Activated T-helper 2 cell treated with anti-CD3 and anti-CD28 coated beads, Interferon-gamma antibody, Interleukin-2, Interleukin-4, amounts not matched to agents 10 μg/mL and 5 μg/mL and 100 μg/mL, durations not matched to agents 14 hours and 24 hours and 36 hours (primary cell): ENCODE measurements at regions not wholly inside any gene's neighbourhood (a gene's known extent, or its start where the extent isn't known, plus 50 kb on each side); places are given as distances from the start of the nearest gene placed in this dataset.
"Not testable (repeated sequence)": the region's sequence is repeated elsewhere in the genome, so short reads cannot be mapped to it uniquely, and the experiment has no call there.

Experiments
- DNase-seq: peaks from one replicate; pipeline ENCODE4 v3.0.0; 2021; ENCODE audit warnings: low spot score
- H3K27ac Mint-ChIP-seq: one replicate; pipeline ENCODE4 v1.8.0; 2021; ENCODE audit warnings: mixed read lengths
- H3K27me3 Mint-ChIP-seq: one replicate; pipeline ENCODE4 v1.8.0; 2021; ENCODE audit warnings: low read depth, mixed read lengths
- H3K36me3 Mint-ChIP-seq: one replicate; pipeline ENCODE4 v1.8.0; 2021; ENCODE audit warnings: low read depth, mixed read lengths
- H3K4me1 Mint-ChIP-seq: one replicate; pipeline ENCODE4 v1.8.0; 2021; ENCODE audit warnings: low read depth, mixed read lengths
- H3K4me3 Mint-ChIP-seq: one replicate; pipeline ENCODE4 v1.8.0; 2021; ENCODE audit warnings: low read depth, mild to moderate bottlenecking, moderate library complexity, mixed read lengths
- H3K9me3 Mint-ChIP-seq: one replicate; pipeline ENCODE4 v1.8.0; 2021; ENCODE audit warnings: mixed read lengths
- intact Hi-C: fragments of 100-400 bp; cut with micrococcal nuclease; formaldehyde crosslinking; loops from one replicate; pipeline ENCODE4 v1.15.1; 2023

DNA sequence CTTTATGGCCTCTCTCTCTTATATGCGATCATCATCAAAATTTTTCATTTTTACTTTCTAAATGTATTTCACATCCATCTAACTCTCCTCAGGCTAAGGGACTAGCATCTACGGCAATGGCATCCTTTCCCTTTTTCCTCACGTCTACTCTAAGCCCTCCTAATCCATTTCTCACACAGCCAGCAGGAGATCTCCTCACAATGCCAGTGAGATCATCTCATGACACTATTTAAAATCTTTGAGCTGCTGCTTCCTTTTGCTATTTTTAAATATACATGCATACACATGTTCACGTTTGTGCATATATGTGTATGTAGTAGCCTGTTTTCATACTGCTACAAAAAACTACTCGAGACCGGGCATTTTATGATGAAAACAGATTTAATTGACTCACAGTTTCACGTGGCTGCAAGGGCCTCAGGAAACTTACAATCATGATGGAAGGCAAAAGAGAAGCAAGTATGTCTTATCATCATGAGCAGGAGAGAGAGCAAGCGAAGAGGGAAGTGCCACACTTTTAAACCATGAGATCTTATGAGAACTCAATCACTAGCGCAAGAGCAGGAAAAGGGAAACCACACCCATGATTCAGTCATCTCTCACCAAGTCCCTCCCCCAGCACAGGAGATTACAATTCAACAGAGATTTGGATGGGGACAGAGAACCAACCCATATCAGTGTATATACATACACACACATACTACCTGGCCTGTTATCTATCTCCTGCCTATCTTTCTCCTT, 599.2 kb upstream of the ROBO1 start:
- Mint-ChIP-seq H3K4me1 (no peaks in the 10 kb centered on the region), H3K4me3 (no peak overlapping the region), H3K27me3 (no peaks in the 10 kb centered on the region), H3K9me3 (peaks cover 33% of the 10 kb centered on the region), H3K27ac (no peak overlapping the region), H3K36me3 (no peaks in the 10 kb centered on the region)
- DNase-seq: no peak
- intact Hi-C loops: no loop called here

DNA sequence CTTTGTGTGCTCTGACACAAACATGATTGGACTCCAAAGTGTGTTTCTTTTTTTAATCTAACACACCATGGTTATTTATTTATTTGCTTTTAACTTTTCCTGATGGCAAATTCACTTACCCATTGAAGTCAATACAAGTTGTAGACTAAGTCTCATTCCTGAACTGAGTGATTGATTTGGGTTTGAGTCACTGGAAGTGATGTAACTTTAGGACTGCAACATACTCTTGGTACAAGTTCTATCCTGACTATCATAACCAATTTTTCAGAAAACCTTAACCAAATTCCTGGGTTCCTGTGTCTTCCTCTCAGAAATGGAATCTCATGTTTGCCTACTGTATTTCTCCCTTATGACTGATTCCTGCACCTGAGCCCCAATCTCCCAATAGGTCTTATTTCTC, 590.0 kb upstream of the ROBO1 start:
- H3K36me3 Mint-ChIP-seq: no peaks in the 10 kb centered on the region

DNA sequence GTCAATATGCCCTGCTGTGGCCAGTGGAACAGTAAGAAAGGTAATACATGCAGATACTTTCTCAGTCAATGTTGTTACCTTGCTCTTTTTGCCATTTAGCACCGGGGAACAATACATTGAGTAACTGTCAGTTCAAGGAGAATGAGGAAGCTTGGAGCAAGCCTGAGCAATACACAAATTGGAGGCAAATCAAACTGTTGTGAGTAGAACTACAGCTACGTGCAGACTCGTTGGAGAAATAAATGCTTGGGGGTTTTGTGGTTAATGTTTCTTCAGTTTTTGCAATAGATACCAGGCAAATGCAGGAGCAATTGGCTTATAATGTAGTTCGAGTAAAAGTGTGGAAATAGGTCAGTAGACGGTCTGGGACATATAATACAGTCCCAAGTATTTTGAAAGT, 587.3 kb upstream of the ROBO1 start:
- no peaks in the 10 kb centered on the region for H3K27me3 Mint-ChIP-seq
- DNase-seq: no peak
- H3K36me3 Mint-ChIP-seq: no peaks in the 10 kb centered on the region
- H3K4me1 Mint-ChIP-seq: no peaks in the 10 kb centered on the region
- peaks cover 56% of the 10 kb centered on the region for H3K9me3 Mint-ChIP-seq
- intact Hi-C loops: no loop called here
- H3K27ac Mint-ChIP-seq: no peak overlapping the region
- H3K4me3 Mint-ChIP-seq: no peak overlapping the region

More for the DNA sequence above, 590.0 kb upstream of the ROBO1 start:
- H3K4me3 Mint-ChIP-seq: no peak overlapping the region
- no peaks in the 10 kb centered on the region for H3K4me1 Mint-ChIP-seq
- intact Hi-C loops: no loop called here
- no peak for DNase-seq
- H3K27ac Mint-ChIP-seq: no peak overlapping the region
- H3K27me3 Mint-ChIP-seq: no peaks in the 10 kb centered on the region
- H3K9me3 Mint-ChIP-seq: peaks cover 48% of the 10 kb centered on the region

DNA sequence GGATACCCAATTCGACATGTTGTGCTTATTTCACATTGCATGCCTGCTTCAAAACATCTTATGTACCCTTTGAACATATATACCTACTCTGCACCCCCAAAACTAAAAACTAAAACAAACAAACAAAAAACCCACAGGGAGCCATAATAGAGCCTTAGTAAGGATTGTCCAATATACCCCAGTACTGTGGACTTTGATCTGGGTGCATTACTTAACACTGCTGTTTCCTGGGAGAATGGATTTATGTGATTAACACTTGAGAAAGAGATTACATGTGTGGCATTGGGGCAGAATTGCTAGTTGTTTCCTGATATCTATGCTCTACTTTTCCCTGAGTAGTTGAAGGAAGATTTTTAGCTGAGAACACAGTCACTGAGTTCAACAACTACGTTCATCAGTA, 583.4 kb upstream of the ROBO1 start:
- intact Hi-C loops: no loop called here
- H3K4me3 Mint-ChIP-seq: no peak overlapping the region

DNA sequence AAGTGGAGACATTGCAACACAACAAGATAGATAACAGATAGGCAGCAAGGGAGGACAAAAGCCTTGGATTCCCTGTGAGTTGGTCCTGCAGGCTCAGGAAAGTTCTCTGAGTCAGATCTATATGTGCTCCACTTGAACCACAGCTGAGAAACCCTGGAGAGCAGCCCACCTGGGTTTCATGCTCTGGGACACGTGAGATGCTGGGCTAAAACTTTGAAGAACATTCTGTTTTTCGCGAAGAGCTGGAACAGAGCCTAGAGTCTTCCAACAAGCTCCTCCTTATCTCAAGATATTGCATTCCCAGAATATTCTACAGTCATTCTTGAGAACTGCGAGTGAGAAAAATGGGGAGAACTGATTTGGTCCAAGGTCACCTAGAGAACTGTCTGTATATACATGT, 583.0 kb upstream of the ROBO1 start:
- no peaks in the 10 kb centered on the region for H3K4me1 Mint-ChIP-seq
- no peak overlapping the region for H3K27ac Mint-ChIP-seq
- H3K4me3 Mint-ChIP-seq: no peak overlapping the region
- peaks cover 55% of the 10 kb centered on the region for H3K9me3 Mint-ChIP-seq
- H3K27me3 Mint-ChIP-seq: no peaks in the 10 kb centered on the region
- H3K36me3 Mint-ChIP-seq: no peaks in the 10 kb centered on the region
- DNase-seq: no peak
- intact Hi-C loops: no loop called here

More for the DNA sequence above, 583.4 kb upstream of the ROBO1 start:
- DNase-seq: no peak
- peaks cover 55% of the 10 kb centered on the region for H3K9me3 Mint-ChIP-seq
- no peaks in the 10 kb centered on the region for H3K4me1 Mint-ChIP-seq
- no peaks in the 10 kb centered on the region for H3K27me3 Mint-ChIP-seq
- H3K36me3 Mint-ChIP-seq: no peaks in the 10 kb centered on the region
- no peak overlapping the region for H3K27ac Mint-ChIP-seq

DNA sequence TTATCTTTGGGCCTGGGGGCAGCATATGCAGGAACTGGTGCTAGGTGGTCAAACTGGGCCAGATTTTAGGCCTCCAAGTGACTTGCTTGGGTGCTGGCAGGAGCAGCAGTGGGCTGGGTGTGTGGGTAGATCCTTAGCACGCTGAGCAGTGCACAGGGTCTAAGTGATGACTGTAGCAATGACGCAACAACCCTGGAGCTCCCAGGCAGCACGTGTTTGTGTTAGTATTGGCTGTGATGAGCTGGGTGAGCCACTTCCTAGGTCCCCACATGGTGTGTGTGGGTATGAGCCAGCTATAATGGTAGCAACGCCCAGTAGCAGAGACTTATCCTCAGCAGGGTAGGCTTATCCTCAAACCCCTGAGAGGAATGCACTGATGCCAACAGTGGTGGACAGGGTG, 570.6 kb upstream of the ROBO1 start:
- Mint-ChIP-seq H3K4me3 (no peak overlapping the region), H3K9me3 (peaks cover 35% of the 10 kb centered on the region), H3K27me3 (no peaks in the 10 kb centered on the region), H3K36me3 (no peaks in the 10 kb centered on the region), H3K27ac (no peak overlapping the region), H3K4me1 (no peaks in the 10 kb centered on the region)
- no peak for DNase-seq
- intact Hi-C loops: no loop called here

DNA sequence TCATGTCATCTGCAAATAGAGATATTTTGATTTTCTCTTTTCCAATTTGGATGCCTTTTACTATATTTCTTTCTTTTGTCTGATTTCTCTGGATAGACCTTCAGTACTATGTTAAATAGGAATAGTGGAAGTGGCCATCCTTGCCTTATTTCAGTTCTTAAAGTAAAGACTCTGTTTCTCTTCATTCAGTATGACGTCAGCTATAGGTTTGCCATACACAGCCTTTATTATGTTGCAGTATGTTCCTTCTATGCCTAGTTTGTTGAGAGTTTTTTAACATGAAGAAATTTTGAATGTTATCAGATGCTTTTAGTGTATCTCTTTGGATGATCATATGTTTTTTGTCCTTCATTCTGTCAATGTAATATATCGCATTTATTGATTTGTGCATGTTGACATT, 566.7 kb upstream of the ROBO1 start:
- H3K27ac Mint-ChIP-seq: no peak overlapping the region

DNA sequence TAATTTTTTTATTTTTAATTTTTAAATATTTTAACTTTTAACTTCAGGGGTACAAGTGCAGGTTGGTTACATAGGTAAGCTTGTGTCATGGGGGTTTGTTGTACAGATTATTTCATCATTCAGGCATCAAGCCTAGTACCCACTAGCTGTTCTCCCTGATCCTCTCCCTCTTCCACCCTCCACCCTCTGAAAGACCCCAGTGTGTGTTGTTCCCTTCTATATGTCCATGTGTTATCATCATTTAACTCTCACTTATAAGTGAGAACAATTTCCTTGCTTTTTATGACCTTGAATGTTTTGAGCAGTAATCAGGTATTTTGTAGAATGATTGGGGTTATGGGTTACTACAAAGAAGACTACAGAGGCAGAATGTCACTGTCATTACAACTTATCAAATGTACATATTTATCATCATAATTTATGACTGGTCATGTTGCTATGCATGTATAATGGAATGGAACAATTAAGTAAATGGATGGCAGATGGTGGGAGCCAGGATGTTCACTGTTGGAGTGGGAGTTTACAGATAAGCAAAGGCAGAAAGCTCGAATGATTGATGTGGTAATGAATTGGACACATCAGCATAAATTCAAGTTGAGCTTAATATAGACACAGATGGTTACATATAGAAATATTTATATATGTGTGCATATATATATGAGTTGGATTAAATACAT, 563.8 kb upstream of the ROBO1 start:
- DNase-seq: no peak
- Mint-ChIP-seq H3K4me1 (no peaks in the 10 kb centered on the region), H3K27ac (no peak overlapping the region), H3K27me3 (no peaks in the 10 kb centered on the region), H3K9me3 (peaks cover 34% of the 10 kb centered on the region), H3K36me3 (no peaks in the 10 kb centered on the region), H3K4me3 (no peak overlapping the region)
- intact Hi-C loops: no loop called here

More for the DNA sequence above, 566.7 kb upstream of the ROBO1 start:
- Mint-ChIP-seq H3K9me3 (peaks cover 34% of the 10 kb centered on the region), H3K4me3 (no peak overlapping the region), H3K4me1 (no peaks in the 10 kb centered on the region), H3K36me3 (no peaks in the 10 kb centered on the region), H3K27me3 (no peaks in the 10 kb centered on the region)
- no peak for DNase-seq
- intact Hi-C loops: no loop called here

DNA sequence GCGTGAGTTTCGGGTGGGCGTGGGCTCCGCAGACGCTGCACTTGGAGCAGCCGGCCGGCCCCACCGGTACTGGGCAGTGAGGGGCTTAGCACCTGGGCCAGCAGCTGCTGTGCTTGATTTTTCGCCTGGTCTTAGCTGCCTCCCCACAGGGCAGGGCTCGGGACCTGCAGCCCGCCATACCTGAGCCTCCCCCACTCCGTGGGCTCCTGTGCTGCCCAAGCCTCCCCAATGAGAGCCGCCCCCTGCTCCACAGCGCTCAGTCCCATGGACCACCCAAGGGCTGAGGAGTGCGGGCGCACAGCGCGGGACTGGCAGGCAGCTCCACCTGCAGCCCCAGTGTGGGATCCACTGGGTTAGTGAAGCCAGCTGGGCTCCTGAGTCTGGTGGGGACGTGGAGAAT, 546.7 kb upstream of the ROBO1 start:
- H3K36me3 Mint-ChIP-seq, intact Hi-C loops, H3K27ac Mint-ChIP-seq, DNase-seq, H3K4me1 Mint-ChIP-seq, H3K27me3 Mint-ChIP-seq, H3K4me3 Mint-ChIP-seq: not testable (repeated sequence)
- peaks cover 61% of the 10 kb centered on the region for H3K9me3 Mint-ChIP-seq

DNA sequence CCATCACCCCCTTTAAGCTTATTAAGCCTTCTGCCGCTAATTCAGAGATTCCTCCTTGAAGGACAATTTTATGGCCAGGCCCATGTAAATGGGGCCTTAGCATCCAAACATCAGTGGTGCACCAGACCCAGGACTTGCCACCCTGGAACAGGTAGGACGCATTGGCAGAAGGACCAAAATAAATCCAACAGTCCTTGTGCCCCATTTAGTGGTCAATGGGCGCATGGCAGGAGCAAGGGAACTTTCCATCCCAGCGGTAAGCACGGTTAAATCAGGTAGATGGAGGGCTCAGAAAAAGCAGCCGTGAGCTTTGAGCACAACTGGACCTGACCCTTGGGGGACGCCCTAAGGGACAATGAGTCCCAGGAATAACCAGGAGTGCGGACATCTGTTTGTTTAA, 540.8 kb upstream of the ROBO1 start:
- Mint-ChIP-seq H3K9me3 (peaks cover 49% of the 10 kb centered on the region), H3K4me3 (no peak overlapping the region), H3K27me3 (no peaks in the 10 kb centered on the region), H3K4me1 (no peaks in the 10 kb centered on the region), H3K36me3 (no peaks in the 10 kb centered on the region), H3K27ac (no peak overlapping the region)
- DNase-seq: no peak
- intact Hi-C loops: no loop called here

DNA sequence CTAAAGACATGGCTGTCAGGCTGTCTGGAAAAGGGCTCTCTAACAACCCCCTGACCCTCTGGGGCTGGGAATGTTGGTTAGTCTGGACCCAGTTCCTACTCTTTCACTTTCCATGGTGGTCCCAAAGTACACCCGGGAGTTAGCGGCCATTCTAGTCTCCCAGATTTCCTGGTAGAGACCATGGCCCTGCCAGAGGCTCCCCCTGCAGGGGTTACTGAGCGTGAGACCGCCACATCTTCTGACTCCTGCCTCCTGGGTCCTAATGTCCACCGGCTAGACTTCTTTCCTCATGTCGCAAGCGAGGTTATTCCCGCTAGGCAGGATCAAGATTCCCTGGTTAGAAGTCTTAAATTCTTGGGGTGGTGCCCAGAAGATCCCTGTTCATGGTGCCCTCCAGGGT, 540.0 kb upstream of the ROBO1 start:
- no peaks in the 10 kb centered on the region for H3K27me3 Mint-ChIP-seq
- H3K27ac Mint-ChIP-seq: no peak overlapping the region
- H3K4me1 Mint-ChIP-seq: no peaks in the 10 kb centered on the region
- peaks cover 45% of the 10 kb centered on the region for H3K9me3 Mint-ChIP-seq
- no peak overlapping the region for H3K4me3 Mint-ChIP-seq
- intact Hi-C loops: no loop called here
- no peak for DNase-seq
- H3K36me3 Mint-ChIP-seq: no peaks in the 10 kb centered on the region

DNA sequence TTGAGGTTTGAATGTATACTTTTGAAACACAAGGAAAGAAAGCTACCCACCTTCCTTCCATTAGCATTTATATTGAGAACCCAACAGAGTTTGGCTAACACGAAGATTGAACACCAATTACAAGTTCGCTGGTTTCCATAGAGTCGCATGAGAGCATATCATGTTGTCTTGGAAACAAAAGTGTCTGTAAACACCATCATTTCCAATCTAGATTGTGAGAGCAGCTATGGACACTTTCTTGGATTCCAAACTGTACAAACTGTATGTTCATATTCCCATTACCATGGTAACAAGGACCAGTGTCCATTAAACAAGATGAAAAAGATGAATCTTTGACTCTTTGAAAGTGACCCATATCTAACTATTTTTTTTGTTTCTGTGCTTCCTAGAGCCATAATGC, 529.9 kb upstream of the ROBO1 start:
- Mint-ChIP-seq H3K27ac (no peak overlapping the region), H3K36me3 (no peaks in the 10 kb centered on the region), H3K27me3 (no peaks in the 10 kb centered on the region), H3K4me1 (no peaks in the 10 kb centered on the region), H3K4me3 (no peak overlapping the region), H3K9me3 (peaks cover 38% of the 10 kb centered on the region)
- DNase-seq: no peak
- intact Hi-C loops: no loop called here

DNA sequence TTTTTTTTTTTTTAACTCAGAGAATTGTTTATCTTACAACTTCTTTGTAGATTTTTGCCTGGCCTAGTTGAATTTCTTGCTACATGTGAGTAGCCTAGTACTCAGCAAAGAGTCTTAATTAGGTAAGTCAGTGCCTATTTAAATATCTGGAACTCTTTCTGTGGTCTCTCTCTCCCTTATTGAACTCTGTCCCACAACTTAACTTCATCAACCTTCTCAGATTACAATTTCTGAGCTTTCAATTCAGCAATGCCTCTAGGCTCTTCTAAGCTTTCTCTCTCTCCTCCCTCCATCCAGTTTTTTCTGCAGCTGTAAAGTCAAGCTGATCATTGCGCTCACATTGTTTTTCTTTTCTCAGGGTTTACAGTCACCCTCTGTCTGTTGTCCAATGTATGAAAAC, 517.6 kb upstream of the ROBO1 start:
- no peak overlapping the region for H3K27ac Mint-ChIP-seq
- no peaks in the 10 kb centered on the region for H3K36me3 Mint-ChIP-seq
- peaks cover 31% of the 10 kb centered on the region for H3K9me3 Mint-ChIP-seq
- intact Hi-C loops: no loop called here
- H3K4me3 Mint-ChIP-seq: no peak overlapping the region
- no peaks in the 10 kb centered on the region for H3K27me3 Mint-ChIP-seq
- DNase-seq: no peak
- no peaks in the 10 kb centered on the region for H3K4me1 Mint-ChIP-seq
